Kasumi-1 (cell line): ENCODE measurements at regions not wholly inside any gene's neighbourhood (a gene's known extent, or its start where the extent isn't known, plus 50 kb on each side); places are given as distances from the start of the nearest gene placed in this dataset.

Experiments used
- DNase-seq, 2 experiments: peaks; one replicate each; lab custom pipeline; 2025; lab: John Stamatoyannopoulos, UW

DNA sequence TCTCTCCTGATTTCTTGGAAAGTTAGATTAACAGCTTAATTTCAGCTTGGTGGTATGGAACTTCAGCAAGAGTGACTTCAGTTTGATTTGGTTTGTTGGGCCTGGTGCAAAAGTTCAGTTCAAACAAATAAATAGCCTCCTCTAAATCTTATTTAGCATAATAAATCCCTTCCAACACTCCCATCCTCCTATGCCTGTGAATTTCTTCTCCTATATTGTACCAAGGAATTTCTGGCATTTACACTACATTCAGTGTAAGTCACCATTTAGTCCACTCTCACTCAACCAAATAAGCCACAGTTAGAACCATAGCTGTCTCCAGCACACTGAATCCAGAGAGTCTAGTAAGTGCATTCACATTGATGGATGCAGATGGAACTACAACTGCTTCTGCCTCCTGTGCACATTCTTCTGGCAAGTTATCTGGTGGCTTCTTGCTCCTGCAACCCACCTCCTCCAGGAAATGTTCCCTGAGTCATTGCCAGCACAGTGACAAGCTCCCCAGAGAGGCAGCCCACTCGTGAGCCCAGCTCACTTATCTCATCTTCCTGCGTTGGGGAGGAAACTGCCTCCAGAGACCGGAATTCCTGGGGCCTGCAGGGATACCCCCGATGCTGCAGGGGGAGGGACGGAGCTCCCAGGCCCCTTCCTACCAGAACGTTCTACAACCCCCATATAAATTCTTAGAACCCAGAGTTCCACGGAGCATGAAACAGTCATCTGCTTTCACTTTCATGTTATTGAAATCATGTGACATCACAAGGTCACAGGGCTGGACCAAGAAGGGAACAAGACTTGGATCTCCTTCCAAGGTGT lies 318.3 kb downstream of the PHKB start:
- DNase-seq: peak; percentile 39 to 46

DNA sequence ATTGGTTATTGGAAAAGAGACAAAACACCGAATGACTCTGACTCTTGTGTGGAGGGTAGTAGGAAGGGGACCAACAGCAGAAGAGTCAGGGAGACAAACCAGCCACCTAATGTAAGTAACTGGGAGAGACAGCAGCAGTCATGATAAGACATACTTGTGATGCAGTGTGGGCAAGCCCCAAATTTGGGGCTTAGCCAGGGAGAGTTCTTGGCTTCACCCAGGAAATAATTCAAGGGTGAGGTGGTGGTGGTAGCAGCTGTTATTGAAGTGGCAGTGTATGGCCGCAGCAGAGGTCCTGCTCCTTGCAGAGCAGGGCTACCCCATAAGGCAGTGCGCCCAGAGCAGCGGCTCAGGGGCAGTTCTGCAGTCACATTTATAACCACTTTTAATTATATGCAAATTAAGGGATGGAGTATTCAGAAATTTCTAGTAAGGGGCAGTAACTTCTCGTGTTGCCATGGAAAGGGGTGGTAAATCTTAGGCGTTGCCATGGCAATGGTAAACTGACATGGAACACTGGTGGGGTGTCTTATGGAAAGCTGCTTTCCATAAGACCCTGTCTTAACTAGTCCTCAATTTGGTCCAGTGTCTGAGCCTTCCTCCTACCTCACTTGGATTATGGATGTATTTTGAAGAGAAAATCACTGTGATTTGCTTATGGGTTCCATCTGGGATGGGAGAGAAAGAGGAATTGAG lies 317.1 kb downstream of the PHKB start:
- no peak for DNase-seq

DNA sequence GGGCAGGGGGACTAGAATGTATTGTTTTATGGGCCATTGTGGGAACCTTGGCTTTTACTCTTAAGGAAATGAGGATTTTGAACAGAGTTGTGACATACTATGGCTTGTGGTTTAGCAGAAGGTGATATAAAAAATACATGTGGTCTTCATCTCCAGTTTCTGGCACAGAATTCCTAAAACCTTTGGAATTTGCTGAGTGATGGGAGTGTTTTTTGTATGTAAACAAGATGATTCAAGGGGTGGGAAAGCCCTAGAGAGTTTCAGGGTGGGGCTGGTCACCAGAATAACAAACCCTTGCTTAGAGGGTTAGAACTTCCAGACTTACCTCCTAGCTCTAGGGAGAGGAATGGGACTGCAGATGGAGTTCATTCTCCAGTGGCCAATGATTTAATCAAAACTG lies 316.1 kb downstream of the PHKB start:
- no peak for DNase-seq

GRCh38 chr16:47774661-47775060 lies 313.5 kb downstream of the PHKB start:
- no peak for DNase-seq

DNA sequence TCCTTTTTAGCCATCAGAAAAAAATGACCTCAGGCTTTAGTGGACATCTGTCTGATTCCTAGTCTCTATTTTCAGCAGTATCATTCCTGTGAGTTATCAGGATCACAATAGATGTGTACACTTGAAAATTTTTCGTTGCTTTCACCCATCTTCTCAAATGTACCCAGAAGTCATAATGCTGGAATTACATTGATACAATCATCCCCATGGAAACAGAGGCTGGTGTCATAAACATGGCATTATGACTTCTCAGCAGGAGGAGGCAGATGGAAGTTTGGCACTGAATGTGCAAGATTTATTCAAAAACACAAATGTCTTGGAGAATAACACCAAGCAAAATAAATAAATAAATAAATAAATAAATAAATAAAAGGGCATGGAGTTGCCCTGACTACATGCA lies 292.5 kb downstream of the PHKB start:
- no peak for DNase-seq
